ENCODE measurements at regions not wholly inside any gene's neighbourhood (a gene's known extent, or its start where the extent isn't known, plus 50 kb on each side); places are given as distances from the start of the nearest gene placed in this dataset.

DNA sequence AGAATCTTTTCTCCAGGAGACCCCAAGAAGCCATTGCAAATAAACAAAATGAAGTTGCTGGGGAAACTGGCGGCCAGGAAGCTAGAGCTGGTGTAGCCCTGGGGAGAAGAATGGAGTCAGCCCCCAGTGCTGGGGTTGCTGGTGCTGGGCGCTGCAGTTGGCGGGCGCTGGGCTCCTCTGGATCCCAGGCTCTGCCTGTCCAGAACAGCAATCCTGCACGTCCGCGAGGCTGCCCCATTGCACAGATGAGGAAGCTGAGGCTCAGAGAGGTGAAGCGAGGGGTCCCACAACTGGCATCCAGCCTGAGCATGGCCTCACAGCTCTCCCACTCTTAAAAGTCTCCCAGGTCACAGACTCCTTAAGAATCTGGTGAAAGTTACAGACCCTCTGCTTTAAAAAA, 161.1 kb downstream of the OR4M2 start:
- TF ChIP-seq POLR2AphosphoS5 (IDR thresholded peaks at IDR 0.05): no peak
- TF ChIP-seq, protein P1, sequence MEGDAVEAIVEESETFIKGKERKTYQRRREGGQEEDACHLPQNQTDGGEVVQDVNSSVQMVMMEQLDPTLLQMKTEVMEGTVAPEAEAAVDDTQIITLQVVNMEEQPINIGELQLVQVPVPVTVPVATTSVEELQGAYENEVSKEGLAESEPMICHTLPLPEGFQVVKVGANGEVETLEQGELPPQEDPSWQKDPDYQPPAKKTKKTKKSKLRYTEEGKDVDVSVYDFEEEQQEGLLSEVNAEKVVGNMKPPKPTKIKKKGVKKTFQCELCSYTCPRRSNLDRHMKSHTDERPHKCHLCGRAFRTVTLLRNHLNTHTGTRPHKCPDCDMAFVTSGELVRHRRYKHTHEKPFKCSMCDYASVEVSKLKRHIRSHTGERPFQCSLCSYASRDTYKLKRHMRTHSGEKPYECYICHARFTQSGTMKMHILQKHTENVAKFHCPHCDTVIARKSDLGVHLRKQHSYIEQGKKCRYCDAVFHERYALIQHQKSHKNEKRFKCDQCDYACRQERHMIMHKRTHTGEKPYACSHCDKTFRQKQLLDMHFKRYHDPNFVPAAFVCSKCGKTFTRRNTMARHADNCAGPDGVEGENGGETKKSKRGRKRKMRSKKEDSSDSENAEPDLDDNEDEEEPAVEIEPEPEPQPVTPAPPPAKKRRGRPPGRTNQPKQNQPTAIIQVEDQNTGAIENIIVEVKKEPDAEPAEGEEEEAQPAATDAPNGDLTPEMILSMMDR (IDR thresholded peaks at IDR 0.05 in 8 of 11, conservative IDR thresholded peaks at IDR 0.05 in 3 of 11): no peak

Measured in spleen (tissue), 7 donors.